ENCODE measurements at regions not wholly inside any gene's neighbourhood (a gene's known extent, or its start where the extent isn't known, plus 50 kb on each side); places are given as distances from the start of the nearest gene placed in this dataset.

GRCh38 chr15:53218666-53219580 is 428.8 kb upstream of the ONECUT1 start:
- Histone ChIP-seq H3K27me3 (no peaks in the 10 kb centered on the region), H3K27ac (replicated peaks in 1 of 4) (no peak overlapping the region), H3K36me3 (no peaks in the 10 kb centered on the region), H3K9me3 (no peaks in the 10 kb centered on the region), H3K4me1 (no peaks in the 10 kb centered on the region), H3K4me3 (no peak overlapping the region)
- WGBS: 77% methylated on average over 7 of the region's 7 CpGs
- intact Hi-C loops (cut with DNase I): no loop called here
- TF ChIP-seq POLR2AphosphoS5 (IDR thresholded peaks at IDR 0.05) (no peak), EP300 (IDR thresholded peaks at IDR 0.05) (no peak), POLR2A (IDR thresholded peaks at IDR 0.05; ENCODE audit: low read depth) (no peak)
- TF ChIP-seq, protein P1, sequence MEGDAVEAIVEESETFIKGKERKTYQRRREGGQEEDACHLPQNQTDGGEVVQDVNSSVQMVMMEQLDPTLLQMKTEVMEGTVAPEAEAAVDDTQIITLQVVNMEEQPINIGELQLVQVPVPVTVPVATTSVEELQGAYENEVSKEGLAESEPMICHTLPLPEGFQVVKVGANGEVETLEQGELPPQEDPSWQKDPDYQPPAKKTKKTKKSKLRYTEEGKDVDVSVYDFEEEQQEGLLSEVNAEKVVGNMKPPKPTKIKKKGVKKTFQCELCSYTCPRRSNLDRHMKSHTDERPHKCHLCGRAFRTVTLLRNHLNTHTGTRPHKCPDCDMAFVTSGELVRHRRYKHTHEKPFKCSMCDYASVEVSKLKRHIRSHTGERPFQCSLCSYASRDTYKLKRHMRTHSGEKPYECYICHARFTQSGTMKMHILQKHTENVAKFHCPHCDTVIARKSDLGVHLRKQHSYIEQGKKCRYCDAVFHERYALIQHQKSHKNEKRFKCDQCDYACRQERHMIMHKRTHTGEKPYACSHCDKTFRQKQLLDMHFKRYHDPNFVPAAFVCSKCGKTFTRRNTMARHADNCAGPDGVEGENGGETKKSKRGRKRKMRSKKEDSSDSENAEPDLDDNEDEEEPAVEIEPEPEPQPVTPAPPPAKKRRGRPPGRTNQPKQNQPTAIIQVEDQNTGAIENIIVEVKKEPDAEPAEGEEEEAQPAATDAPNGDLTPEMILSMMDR (IDR thresholded peaks at IDR 0.05): no peak
- DNase-seq (ENCODE audit: extremely low spot score): peak; percentile 87

- H3K9me3 ChIP-seq: no peaks in the 10 kb centered on the region
- no peaks in the 10 kb centered on the region for H3K4me1 ChIP-seq
- no peaks in the 10 kb centered on the region for H3K36me3 ChIP-seq
- DNase-seq (ENCODE audit: extremely low spot score): no peak
- intact Hi-C loops (cut with DNase I): no loop called here
- H3K4me3 ChIP-seq: no peak overlapping the region
- H3K27me3 ChIP-seq: no peaks in the 10 kb centered on the region
- WGBS: 76% methylated on average over 3 of the region's 3 CpGs
- TF ChIP-seq POLR2AphosphoS5 (IDR thresholded peaks at IDR 0.05) (no peak), EP300 (IDR thresholded peaks at IDR 0.05) (no peak), POLR2A (IDR thresholded peaks at IDR 0.05; ENCODE audit: low read depth) (no peak)
- TF ChIP-seq, protein P1 (IDR thresholded peaks at IDR 0.05): no peak
- H3K27ac ChIP-seq (replicated peaks in 1 of 4): no peak overlapping the region
Observed at GRCh38 chr15:53216036-53216435, 425.9 kb upstream of the ONECUT1 start.

GRCh38 chr15:53213336-53213735 is 423.2 kb upstream of the ONECUT1 start:
- no peak overlapping the region for H3K4me3 ChIP-seq
- TF ChIP-seq POLR2A (IDR thresholded peaks at IDR 0.05; ENCODE audit: low read depth): no peak
- TF ChIP-seq EP300 (IDR thresholded peaks at IDR 0.05): no peak
- TF ChIP-seq POLR2AphosphoS5 (IDR thresholded peaks at IDR 0.05): no peak
- no peak for DNase-seq (ENCODE audit: extremely low spot score)
- intact Hi-C loops (cut with DNase I): no loop called here
- H3K4me1 ChIP-seq: no peaks in the 10 kb centered on the region
- no peaks in the 10 kb centered on the region for H3K9me3 ChIP-seq
- H3K27ac ChIP-seq (replicated peaks in 1 of 4): no peak overlapping the region
- no peaks in the 10 kb centered on the region for H3K27me3 ChIP-seq
- H3K36me3 ChIP-seq: no peaks in the 10 kb centered on the region

DNA sequence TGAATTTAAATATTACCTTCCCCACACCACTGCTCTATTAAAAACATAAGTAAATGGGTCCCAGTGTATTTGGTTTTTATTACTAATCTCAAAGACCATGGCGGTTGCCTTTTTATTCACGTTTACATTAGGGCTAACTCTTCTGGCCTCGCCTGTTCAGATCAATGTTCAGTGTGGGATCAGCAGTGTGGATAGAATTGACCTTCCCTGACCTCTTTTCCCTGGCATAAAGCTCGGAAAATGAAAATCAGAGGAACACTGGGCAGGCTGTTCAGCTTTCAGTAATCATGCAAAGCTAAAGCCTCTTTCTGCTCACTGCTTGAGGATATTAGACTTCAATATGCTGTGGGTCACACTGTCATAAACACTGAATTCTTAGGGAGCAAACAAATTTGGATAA is 422.6 kb upstream of the ONECUT1 start:
- no peak for TF ChIP-seq EP300 (IDR thresholded peaks at IDR 0.05)
- TF ChIP-seq, protein P1 (IDR thresholded peaks at IDR 0.05): no peak
- no peak for TF ChIP-seq POLR2A (IDR thresholded peaks at IDR 0.05; ENCODE audit: low read depth)
- TF ChIP-seq POLR2AphosphoS5 (IDR thresholded peaks at IDR 0.05): no peak
- H3K9me3 ChIP-seq: no peaks in the 10 kb centered on the region
- intact Hi-C loops (cut with DNase I): no loop called here
- no peaks in the 10 kb centered on the region for H3K36me3 ChIP-seq
- no peak overlapping the region for H3K4me3 ChIP-seq
- no peaks in the 10 kb centered on the region for H3K4me1 ChIP-seq
- WGBS: 74% methylated on average over 4 of the region's 4 CpGs
- H3K27me3 ChIP-seq: no peaks in the 10 kb centered on the region
- DNase-seq (ENCODE audit: extremely low spot score): no peak
- H3K27ac ChIP-seq (replicated peaks in 1 of 4): no peak overlapping the region

DNA sequence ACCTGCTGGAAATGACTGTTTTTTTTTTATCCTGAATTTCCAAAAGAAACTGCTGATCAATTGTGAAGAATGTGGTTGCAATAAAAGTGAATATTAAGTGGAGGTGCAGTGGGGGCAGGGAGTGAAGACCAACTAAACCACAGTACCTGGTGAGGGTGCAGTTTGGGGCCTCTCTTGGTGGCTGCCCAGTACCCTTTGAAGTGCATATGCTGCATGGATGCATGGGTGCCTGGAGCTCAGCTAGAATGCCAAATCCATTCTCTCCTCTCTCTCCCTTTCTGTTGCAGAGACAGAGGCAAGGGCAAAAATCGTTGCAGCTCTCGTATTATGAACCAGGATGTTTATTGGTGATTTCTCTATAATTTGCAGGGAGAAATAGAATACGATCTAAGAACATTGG is 420.5 kb upstream of the ONECUT1 start:
- no peaks in the 10 kb centered on the region for H3K36me3 ChIP-seq
- no peak overlapping the region for H3K4me3 ChIP-seq
- WGBS: 72% methylated on average over 3 of the region's 3 CpGs
- intact Hi-C loops (cut with DNase I): no loop called here
- no peaks in the 10 kb centered on the region for H3K9me3 ChIP-seq
- no peak overlapping the region for H3K27ac ChIP-seq (replicated peaks in 1 of 4)
- no peaks in the 10 kb centered on the region for H3K27me3 ChIP-seq
- no peaks in the 10 kb centered on the region for H3K4me1 ChIP-seq
- no peak for TF ChIP-seq POLR2AphosphoS5 (IDR thresholded peaks at IDR 0.05)
- no peak for TF ChIP-seq POLR2A (IDR thresholded peaks at IDR 0.05; ENCODE audit: low read depth)
- TF ChIP-seq, protein P1 (IDR thresholded peaks at IDR 0.05): no peak
- no peak for TF ChIP-seq EP300 (IDR thresholded peaks at IDR 0.05)
- DNase-seq (ENCODE audit: extremely low spot score): no peak

Data from esophagus muscularis mucosa (tissue), 4 donors.